Tibial artery (tissue), 4 donors: ENCODE measurements at regions not wholly inside any gene's neighbourhood (a gene's known extent, or its start where the extent isn't known, plus 50 kb on each side); places are given as distances from the start of the nearest gene placed in this dataset.
"Not testable (repeated sequence)": the region's sequence is repeated elsewhere in the genome, so short reads cannot be mapped to it uniquely, and the experiment has no call there.

Source experiments
- DNase-seq, 2 donors: peaks; one replicate each; pipeline ENCODE4 v3.0.0-alpha.2; 2019
- H3K27ac ChIP-seq, 2 donors: fragments of 200-600 bp; sonication (generic) in 1 of 2; 1 replicate in 1 of 2; 2 replicates in 1 of 2; pipeline ENCODE4 v1.5.1; 2018 to 2019; ENCODE audit warnings: mild to moderate bottlenecking in 1 of 2
- H3K27me3 ChIP-seq, 2 donors: fragments of 200-600 bp; sonication (generic) in 1 of 2; one replicate each; pipeline versions ENCODE4 v1.5.1 to v1.6.0; 2016 to 2019
- H3K36me3 ChIP-seq, 3 donors: fragments of 200-600 bp; sonication (generic) in 2 of 3; one replicate each; pipeline ENCODE4 v1.5.1; 2016 to 2019; ENCODE audit warnings: mild to moderate bottlenecking in 2 of 3
- H3K4me1 ChIP-seq, 4 donors: fragments of 200-600 bp; sonication (generic) in 2 of 4; 1 replicate in 3 of 4; 2 replicates in 1 of 4; pipeline ENCODE4 v1.5.1; 2016 to 2019
- H3K4me3 ChIP-seq, 2 donors: fragments of 200-600 bp; sonication (generic) in 1 of 2; 1 replicate in 1 of 2; 2 replicates in 1 of 2; pipeline ENCODE4 v1.5.1; 2018 to 2019; ENCODE audit warnings: mild to moderate bottlenecking in 2 of 2
- H3K9me3 ChIP-seq, 3 donors: fragments of 200-600 bp; sonication (generic) in 1 of 3; one replicate each; pipeline ENCODE4 v1.5.1; 2016 to 2019
- CTCF ChIP-seq, 2 experiments: fragments of 200-600 bp in 1 of 2; fragments of 450-650 bp in 1 of 2; IDR thresholded peaks; one replicate each; pipeline ENCODE4 v1.5.1; 2017 to 2019; ENCODE audit warnings: antibody characterized with exemption in 2 of 2, mild to moderate bottlenecking in 1 of 2, moderate library complexity in 1 of 2
- intact Hi-C: fragments of 100-400 bp; cut with DNase I; formaldehyde crosslinking; loops from one replicate; pipeline ENCODE4 v1.15.0; 2023; ENCODE audit warnings: low total_unique reads

GRCh38 chr13:64579331-64579730 lies 2650.8 kb downstream of the PCDH9 start:
- DNase-seq = no peak
- Histone ChIP-seq H3K27ac (no peak overlapping the region), H3K4me3 (no peak overlapping the region), H3K9me3 (no peaks in the 10 kb centered on the region), H3K4me1 (no peaks in the 10 kb centered on the region), H3K27me3 (no peaks in the 10 kb centered on the region), H3K36me3 (no peaks in the 10 kb centered on the region)
- no peak for TF ChIP-seq CTCF (IDR thresholded peaks at IDR 0.05)
- intact Hi-C loops = no loop called here

DNA sequence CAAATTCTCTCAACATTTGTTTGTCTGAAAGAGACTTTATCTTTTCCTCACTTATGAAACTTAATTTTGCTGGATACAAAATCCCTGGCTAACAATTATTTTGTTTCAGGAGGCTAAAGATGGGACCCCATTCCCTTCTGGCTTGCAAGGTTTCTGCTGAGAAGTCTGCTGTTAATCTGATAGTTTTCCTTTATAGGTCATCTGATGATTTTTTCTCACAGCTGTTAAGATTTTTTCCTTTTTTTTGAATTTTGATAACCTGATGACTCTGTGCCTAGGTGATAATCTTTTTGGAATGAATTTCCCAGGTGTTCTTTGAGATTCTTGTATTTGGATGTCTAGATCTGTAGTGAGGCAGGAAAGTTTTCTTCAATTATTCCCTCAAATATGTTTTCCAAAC lies 2661.4 kb downstream of the PCDH9 start:
- Histone ChIP-seq H3K27me3 (no peaks in the 10 kb centered on the region), H3K36me3 (no peaks in the 10 kb centered on the region), H3K9me3 (no peaks in the 10 kb centered on the region), H3K4me1 (no peaks in the 10 kb centered on the region), H3K27ac (no peak overlapping the region), H3K4me3 (no peak overlapping the region)
- DNase-seq = no peak
- intact Hi-C loops = no loop called here
- TF ChIP-seq CTCF (IDR thresholded peaks at IDR 0.05) = no peak

- H3K9me3 ChIP-seq, H3K36me3 ChIP-seq, H3K27me3 ChIP-seq, intact Hi-C loops, H3K27ac ChIP-seq, H3K4me1 ChIP-seq, H3K4me3 ChIP-seq, DNase-seq: not testable (repeated sequence)
Measured at GRCh38 chr13:64558031-64558430, 2672.1 kb downstream of the PCDH9 start.

GRCh38 chr13:64556376-64556775 lies 2673.8 kb downstream of the PCDH9 start:
- intact Hi-C loops = no loop called here
- no peak for TF ChIP-seq CTCF (IDR thresholded peaks at IDR 0.05)
- Histone ChIP-seq H3K9me3 (no peaks in the 10 kb centered on the region), H3K4me1 (no peaks in the 10 kb centered on the region), H3K27ac (no peak overlapping the region), H3K27me3 (no peaks in the 10 kb centered on the region), H3K4me3 (no peak overlapping the region), H3K36me3 (no peaks in the 10 kb centered on the region)
- no peak for DNase-seq

DNA sequence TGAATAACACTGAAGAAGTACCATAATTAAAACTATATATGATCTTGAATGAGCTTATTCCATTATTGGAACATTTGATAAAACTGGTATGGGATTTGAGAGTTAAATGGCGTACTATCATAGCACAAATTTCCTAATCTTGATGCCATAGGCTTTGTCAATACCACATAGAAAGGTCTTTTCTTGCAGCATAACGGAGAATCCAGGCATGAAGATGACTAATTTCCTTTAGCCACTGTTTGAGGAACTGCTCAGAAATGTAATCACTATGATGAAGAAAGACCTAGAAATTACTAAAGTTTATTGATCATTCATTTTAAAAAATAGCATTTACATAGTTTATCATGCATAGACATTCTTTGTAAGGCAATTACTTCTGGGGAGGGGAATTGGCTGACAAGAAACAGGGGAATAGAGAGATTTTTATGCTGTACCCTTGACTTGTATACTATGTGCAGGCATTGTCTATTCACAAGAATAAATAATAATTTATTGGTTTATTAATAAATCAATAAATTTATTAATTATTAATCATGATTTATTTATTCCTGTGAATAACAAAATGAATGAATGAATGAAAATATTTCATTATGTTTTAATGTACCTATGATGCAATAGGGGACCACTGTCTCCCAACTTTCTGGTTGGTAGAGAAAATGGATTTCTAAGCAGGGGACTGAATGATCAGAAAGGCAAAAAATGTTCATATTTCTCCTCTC lies 2676.6 kb downstream of the PCDH9 start:
- Histone ChIP-seq H3K27me3 (no peaks in the 10 kb centered on the region), H3K4me3 (no peak overlapping the region), H3K36me3 (no peaks in the 10 kb centered on the region), H3K4me1 (no peaks in the 10 kb centered on the region), H3K9me3 (no peaks in the 10 kb centered on the region), H3K27ac (no peak overlapping the region)
- intact Hi-C loops = no loop called here
- TF ChIP-seq CTCF (IDR thresholded peaks at IDR 0.05) = no peak
- no peak for DNase-seq

DNA sequence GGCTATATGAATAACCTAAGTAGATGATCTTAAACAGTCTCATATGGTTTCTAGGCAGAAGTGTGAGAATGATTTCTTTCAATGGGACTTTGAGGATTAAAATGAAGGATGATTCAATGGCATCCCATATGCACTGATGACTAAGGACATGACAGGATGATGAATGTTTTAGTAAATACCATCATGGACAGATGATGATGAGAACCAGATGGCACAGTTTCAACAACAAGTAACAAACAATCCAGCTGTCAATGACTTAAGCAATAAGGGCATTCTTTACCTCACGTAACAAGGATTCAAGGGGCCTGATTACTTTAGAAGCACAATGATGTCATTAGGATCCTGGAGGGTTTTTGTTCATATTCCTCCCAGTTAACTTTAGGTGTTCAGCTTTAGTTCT lies 2678.4 kb downstream of the PCDH9 start:
- Histone ChIP-seq H3K36me3 (no peaks in the 10 kb centered on the region), H3K27ac (no peak overlapping the region), H3K9me3 (no peaks in the 10 kb centered on the region), H3K4me3 (no peak overlapping the region), H3K27me3 (no peaks in the 10 kb centered on the region), H3K4me1 (no peaks in the 10 kb centered on the region)
- TF ChIP-seq CTCF (IDR thresholded peaks at IDR 0.05) = no peak
- intact Hi-C loops = no loop called here
- no peak for DNase-seq
